OCI-LY7 (cell line): ENCODE measurements at regions not wholly inside any gene's neighbourhood (a gene's known extent, or its start where the extent isn't known, plus 50 kb on each side); places are given as distances from the start of the nearest gene placed in this dataset.

ENCODE experiments used
- CTCF ChIP-seq: fragments of 200-600 bp; sonication (generic); conservative IDR thresholded peaks from 2 replicates; pipeline ENCODE4 v1.5.1; 2014; ENCODE audit warnings: mild to moderate bottlenecking, antibody characterized with exemption, low read length, moderate library complexity, mixed read lengths
- EZH2phosphoT487 ChIP-seq: fragments of 200-600 bp; sonication (generic); IDR thresholded peaks from 2 replicates; pipeline ENCODE4 v1.6.1; 2018; ENCODE audit warnings: low read depth, borderline replicate concordance, mild to moderate bottlenecking, mixed run types, antibody characterized with exemption, low read length, moderate library complexity, mixed read lengths

- TF ChIP-seq CTCF = no peak
- TF ChIP-seq EZH2phosphoT487 = no peak
Observed at GRCh38 chr3:72673011-72673771, 175.1 kb downstream of the SHQ1 start.
